PC-9 (cell line): ENCODE measurements at regions not wholly inside any gene's neighbourhood (a gene's known extent, or its start where the extent isn't known, plus 50 kb on each side); places are given as distances from the start of the nearest gene placed in this dataset.

Experiments used
- EZH2 ChIP-seq: fragments of 200-600 bp; sonication (generic); IDR thresholded peaks from 2 replicates; pipeline ENCODE4 v1.8.0; 2017; ENCODE audit warnings: antibody characterized with exemption, low read depth
- TF ChIP-seq, protein P1 (sequence below): fragments of 200-600 bp; sonication (generic); conservative IDR thresholded peaks from 2 replicates; pipeline ENCODE4 v1.6.1; 2017; ENCODE audit warnings: mixed run types, antibody characterized with exemption, mild to moderate bottlenecking, moderate library complexity

DNA sequence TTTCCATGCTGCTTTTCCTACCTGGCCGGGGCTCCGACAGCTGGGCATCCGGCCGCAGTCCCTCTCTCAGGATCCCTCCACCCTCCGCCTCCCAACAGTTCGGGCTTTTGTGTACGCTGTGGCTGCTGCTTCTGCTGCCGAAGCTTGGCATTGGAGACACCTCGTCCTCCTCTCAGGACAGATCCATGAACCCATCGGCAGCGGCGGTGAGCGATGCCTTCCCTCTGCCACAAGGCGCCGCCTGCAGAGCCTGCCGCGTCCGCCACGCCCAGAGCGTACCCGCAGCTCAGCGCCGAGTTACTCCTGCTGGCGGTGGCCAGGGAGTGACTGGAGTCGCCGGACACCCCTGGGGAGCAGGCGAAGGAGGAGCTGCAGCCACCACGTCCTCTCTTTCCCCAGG lies 2032.8 kb downstream of the TP53TG3F start:
- no peak for TF ChIP-seq EZH2
- TF ChIP-seq, protein P1, sequence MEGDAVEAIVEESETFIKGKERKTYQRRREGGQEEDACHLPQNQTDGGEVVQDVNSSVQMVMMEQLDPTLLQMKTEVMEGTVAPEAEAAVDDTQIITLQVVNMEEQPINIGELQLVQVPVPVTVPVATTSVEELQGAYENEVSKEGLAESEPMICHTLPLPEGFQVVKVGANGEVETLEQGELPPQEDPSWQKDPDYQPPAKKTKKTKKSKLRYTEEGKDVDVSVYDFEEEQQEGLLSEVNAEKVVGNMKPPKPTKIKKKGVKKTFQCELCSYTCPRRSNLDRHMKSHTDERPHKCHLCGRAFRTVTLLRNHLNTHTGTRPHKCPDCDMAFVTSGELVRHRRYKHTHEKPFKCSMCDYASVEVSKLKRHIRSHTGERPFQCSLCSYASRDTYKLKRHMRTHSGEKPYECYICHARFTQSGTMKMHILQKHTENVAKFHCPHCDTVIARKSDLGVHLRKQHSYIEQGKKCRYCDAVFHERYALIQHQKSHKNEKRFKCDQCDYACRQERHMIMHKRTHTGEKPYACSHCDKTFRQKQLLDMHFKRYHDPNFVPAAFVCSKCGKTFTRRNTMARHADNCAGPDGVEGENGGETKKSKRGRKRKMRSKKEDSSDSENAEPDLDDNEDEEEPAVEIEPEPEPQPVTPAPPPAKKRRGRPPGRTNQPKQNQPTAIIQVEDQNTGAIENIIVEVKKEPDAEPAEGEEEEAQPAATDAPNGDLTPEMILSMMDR: peak; percentile 29; the same call in 1 of the 2 replicates
